Middle frontal gyrus (tissue), 1 donor: ENCODE measurements at regions not wholly inside any gene's neighbourhood (a gene's known extent, or its start where the extent isn't known, plus 50 kb on each side); places are given as distances from the start of the nearest gene placed in this dataset.
"Not testable (repeated sequence)": the region's sequence is repeated elsewhere in the genome, so short reads cannot be mapped to it uniquely, and the experiment has no call there.

Source experiments
- DNase-seq: peaks from one replicate; pipeline ENCODE4 v3.0.0-alpha.2; 2015; ENCODE audit warnings: low spot score; ENCODE audit errors: extremely low spot score

GRCh38 chr15:62495670-62496614, 330.9 kb upstream of the C2CD4B start:
- DNase-seq: no peak

GRCh38 chr15:62497356-62497755, 332.3 kb upstream of the C2CD4B start:
- no peak for DNase-seq

GRCh38 chr15:62498278-62498677, 333.2 kb upstream of the C2CD4B start:
- no peak for DNase-seq

- DNase-seq: no peak
These were observed 333.6 kb upstream of the C2CD4B start for GRCh38 chr15:62498712-62499111.

- DNase-seq: no peak
These were observed 335.2 kb upstream of the C2CD4B start for GRCh38 chr15:62500325-62500724.

GRCh38 chr15:62502451-62502850, 337.4 kb upstream of the C2CD4B start:
- DNase-seq: no peak

GRCh38 chr15:62503451-62503850, 338.4 kb upstream of the C2CD4B start:
- no peak for DNase-seq

GRCh38 chr15:62505762-62506161, 340.7 kb upstream of the C2CD4B start:
- DNase-seq: no peak

- DNase-seq: no peak
These were observed 341.2 kb upstream of the C2CD4B start for GRCh38 chr15:62506217-62506805.

GRCh38 chr15:62509395-62509958, 344.4 kb upstream of the C2CD4B start:
- DNase-seq: no peak

- no peak for DNase-seq
These were observed 345.7 kb upstream of the C2CD4B start for GRCh38 chr15:62510791-62511190.

- DNase-seq: no peak
These were observed 347.8 kb upstream of the C2CD4B start for GRCh38 chr15:62512904-62513303.

GRCh38 chr15:62513893-62514292, 348.8 kb upstream of the C2CD4B start:
- DNase-seq: no peak

- DNase-seq: no peak
These were observed 350.8 kb upstream of the C2CD4B start for GRCh38 chr15:62515696-62516395.

GRCh38 chr15:62517541-62517940, 352.5 kb upstream of the C2CD4B start:
- DNase-seq: no peak

- DNase-seq: not testable (repeated sequence)
These were observed 353.6 kb upstream of the C2CD4B start for GRCh38 chr15:62518666-62519065.

GRCh38 chr15:62519900-62520299, 354.8 kb upstream of the C2CD4B start:
- DNase-seq: no peak

- DNase-seq: no peak
These were observed 355.8 kb upstream of the C2CD4B start for GRCh38 chr15:62520887-62521286.

- DNase-seq: no peak
These were observed 356.3 kb upstream of the C2CD4B start for GRCh38 chr15:62521396-62521795.

GRCh38 chr15:62524848-62525247, 359.8 kb upstream of the C2CD4B start:
- DNase-seq: no peak

- DNase-seq: no peak
These were observed 362.3 kb upstream of the C2CD4B start for GRCh38 chr15:62527387-62527786.

GRCh38 chr15:62528505-62528904, 363.4 kb upstream of the C2CD4B start:
- no peak for DNase-seq
